ENCODE measurements at regions not wholly inside any gene's neighbourhood (a gene's known extent, or its start where the extent isn't known, plus 50 kb on each side); places are given as distances from the start of the nearest gene placed in this dataset.

DNA sequence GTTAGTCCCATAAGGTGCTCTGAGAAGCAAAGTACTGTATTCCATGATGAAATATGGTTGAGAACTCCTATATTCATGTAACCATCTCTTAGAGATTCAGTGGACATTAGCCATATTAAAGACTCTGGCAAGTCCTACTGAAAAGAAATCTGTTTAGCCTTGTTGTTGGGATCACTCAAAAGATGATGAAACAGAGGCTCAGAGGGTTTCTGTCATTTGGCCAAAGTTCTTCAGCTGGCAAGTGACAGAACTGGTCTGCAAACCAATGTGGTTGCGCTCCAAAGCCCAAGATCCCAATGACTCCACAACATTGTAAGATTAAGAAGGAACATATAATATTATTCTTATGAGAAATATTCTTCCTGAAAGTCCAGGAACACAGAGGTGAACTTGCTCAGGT, 462.9 kb downstream of the ACTL7B start:
- DNase-seq = no peak

DNA sequence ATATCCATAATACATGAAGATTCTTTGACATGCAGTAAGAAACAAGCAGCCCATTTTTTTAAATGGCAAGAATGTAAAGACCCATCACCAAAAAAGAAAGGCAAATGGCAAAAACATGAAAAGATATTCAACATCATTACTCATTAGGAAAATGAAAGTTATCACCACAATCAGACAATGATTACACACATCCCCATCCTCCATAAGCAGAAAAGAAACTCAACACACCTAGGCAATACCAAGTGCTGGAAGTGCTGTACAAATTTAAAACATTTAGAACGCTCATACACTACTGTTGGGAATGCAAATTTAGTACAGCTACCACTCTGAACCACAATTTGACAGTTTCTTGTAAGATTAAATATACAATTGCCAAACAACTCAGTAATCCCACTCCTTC, 466.7 kb downstream of the ACTL7B start:
- no peak for DNase-seq

DNA sequence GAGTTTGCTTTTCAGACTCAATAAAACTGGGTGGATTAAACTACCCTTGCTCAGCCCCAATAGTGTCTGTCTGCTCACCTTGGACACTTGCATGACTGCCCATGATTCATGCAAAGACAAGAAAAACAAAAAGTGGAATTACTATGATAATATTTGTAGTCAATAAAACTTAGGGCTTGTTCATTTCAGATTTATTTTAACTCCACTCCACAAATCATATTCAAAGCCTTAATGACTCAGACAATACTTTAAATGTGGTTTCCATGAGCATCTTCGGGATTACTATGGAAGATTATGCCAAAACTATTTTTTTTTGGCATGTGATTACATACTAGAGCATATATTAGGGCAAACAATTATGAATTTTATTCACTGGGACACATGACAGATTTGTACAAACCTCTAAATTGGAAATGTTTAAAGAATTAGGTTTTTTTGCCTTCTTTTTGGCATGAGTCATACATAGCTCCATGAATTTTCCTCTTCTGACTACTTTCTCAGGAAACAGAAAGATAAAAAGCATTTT, 468.9 kb downstream of the ACTL7B start:
- DNase-seq = no peak

DNA sequence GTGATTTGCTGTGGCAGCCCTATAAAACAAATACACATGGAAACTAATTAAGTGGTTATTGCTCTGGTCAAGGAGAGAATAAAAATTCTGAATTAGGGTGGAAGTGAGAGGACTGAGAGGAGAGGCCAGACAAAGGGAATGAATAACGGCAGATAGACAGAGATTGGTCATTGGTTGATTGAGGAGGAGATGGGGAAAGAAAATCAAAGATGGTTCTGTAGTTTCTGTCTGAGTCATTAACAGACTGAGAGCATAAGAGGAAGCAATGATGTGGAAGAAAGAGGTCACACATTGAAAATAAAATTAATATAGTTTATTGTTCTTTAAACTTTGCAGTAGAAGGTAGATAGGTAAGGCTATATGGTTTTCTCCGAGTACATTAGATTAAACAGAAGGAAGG, 469.8 kb downstream of the ACTL7B start:
- no peak for DNase-seq

DNA sequence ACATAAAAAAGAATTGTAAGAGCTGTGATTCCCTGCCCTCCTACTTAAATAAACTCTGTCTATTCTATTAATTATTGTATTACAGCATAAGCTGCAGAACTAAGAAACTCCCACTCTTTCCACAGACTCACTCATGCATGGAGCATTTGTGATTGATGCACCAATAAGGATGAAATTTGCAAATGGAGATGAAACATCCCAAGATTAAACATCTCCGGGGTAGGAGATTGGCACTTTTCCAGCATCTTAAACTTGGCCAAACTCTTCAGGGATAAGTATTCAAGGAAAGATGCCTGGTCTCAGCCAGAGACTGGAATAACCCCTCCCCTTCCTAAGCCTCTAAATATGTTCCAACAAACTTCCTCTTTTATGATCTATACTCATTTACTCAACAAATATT, 472.0 kb downstream of the ACTL7B start:
- no peak for DNase-seq

DNA sequence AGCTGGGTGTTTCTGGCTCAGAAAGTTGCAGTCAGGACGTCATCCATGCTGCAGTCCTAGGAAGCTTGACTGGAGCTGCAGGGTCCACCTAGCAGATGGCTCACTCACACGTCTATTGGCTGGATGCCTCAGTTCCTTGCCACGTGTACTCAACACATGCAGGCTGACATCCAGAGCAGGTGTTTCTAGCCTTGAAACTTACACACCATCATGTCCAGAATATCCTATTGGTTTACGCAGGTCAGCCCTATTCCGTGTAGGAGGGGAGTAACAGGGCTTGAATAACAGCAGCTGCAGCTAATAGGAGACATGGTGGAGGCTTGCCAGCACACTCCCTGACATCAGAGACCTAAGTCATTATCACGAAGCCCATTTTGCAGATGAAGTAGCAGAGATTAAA, 473.5 kb downstream of the ACTL7B start:
- peak; percentile 98 for DNase-seq

DNA sequence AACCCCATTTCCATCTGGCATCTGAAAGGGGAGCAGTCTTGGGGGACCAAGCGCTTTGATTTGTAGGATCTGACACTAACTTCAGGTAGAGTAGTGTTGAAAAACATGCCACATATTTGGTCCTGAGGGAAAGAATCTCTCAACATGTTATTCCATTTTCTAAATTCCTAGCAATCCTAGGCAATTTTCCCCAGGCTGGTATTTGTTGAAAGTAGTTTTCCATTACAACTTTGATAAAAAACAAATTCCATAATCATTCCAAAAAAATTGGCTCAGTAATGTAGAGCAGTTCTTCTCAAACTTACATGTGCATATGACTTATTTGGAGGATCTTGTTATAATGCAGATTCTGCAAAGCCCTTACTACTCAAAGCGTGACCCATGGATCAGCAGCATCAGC, 477.9 kb downstream of the ACTL7B start:
- DNase-seq = no peak

DNA sequence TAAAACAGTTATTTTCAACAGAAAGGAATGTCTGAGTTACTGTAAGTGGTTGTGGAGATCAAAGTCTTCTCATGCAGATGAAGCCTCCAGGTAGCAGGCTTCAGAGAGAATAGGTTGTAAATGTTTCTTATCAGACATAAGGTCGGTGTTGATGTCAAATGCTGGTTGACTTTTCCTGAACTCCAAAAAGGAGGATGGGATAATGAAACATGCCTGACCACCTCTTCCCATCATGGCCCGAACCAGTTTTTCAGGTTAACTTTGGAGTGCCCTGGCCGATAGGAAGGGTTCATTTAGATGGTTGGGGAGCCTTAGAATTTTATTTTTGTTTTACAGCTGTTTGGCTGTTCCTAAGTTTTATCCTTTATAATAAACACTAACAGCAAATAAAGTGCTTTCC, 478.4 kb downstream of the ACTL7B start:
- DNase-seq = no peak

DNA sequence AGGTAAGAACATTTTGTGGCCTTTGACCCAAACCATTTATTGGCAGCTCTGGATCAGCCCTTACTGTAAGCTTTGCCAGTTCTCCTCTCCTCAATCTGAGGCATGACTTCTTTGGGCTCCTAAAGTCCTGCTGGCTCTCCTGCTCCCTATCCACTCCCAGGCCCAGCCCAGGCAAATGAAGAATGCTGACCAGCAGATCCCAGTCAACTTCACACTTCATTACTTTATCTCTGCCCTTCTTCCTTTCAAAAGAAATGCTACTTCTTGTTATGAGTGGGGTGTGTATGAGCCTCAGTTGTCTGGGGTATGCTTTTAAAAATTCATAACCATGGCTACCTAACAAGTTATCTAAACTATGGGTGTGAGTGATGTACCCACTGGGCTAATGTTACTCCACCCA, 479.6 kb downstream of the ACTL7B start:
- no peak for DNase-seq

DNA sequence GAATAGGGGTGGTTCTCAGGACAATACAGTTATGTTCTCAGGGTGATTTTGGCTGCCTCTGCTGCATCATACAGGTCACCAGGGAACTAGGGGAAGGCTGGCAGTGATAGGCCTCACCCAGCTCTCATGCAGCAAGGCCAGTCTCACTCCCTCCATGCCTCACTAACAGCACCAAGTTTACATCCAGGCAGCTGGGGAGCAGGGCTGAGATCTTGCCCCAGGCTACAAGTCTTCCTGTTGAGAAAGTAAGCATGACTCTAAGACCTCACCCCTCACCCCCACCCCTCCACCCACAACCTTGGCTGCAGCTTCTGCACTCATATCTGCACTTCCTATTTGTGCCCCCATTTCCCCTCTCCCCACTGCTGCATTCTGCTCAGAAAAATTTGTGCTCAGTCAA, 481.2 kb downstream of the ACTL7B start:
- no peak for DNase-seq

DNA sequence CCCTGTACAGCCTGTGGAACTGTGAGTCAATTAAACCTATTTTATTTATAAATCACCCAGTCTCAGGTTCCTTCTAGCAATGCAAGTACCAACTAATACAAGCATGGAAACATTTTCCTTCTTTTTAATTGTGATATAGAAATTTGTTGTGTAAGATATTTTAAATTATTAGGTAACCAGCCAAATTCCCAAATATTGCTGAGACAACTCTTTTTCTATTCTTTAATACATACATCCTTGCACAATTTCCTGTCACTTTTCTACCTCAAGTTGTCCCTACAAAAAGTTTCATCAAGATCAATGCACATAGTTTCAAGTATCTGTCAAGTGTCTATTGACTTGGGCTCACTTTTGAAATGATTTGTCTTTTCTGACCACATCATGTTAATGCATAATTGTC, 488.6 kb downstream of the ACTL7B start:
- no peak for DNase-seq

DNA sequence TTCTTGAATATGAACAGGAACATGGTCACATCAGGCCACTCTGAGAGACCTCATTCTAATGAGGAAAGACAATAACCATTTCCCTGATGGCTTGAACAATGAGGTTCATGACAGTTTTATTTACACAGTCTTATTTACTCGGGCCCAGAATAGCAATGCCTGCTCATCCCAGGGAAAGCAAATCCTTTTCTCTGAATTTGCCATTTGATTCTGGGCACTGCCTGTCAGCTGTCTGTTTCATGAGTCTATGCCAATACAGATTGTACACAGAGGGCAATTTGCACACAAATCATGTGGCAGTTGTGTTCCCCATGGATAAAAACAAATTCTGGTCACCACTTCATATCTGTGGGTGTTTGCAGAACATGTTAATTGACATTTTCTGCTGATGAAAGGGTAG, 492.5 kb downstream of the ACTL7B start:
- DNase-seq = peak; percentile 95

DNA sequence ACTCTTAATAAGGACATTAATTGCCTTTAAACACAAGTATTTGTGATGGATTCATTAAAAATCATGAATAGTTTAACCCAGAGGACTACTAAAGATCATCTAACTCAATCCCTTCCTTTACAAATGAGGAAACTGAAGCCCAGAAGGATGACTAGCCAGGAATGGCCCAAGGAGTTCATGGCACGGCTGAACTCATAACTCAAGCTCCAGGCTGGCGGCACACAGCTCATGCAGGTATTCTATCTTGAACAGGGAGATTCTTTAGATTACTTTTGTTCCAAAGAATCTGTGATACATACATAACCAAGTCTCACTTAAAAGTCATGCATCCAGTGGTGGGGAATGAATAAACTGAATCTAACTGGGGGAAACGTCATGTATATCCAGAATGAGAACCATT, 495.5 kb downstream of the ACTL7B start:
- no peak for DNase-seq

DNA sequence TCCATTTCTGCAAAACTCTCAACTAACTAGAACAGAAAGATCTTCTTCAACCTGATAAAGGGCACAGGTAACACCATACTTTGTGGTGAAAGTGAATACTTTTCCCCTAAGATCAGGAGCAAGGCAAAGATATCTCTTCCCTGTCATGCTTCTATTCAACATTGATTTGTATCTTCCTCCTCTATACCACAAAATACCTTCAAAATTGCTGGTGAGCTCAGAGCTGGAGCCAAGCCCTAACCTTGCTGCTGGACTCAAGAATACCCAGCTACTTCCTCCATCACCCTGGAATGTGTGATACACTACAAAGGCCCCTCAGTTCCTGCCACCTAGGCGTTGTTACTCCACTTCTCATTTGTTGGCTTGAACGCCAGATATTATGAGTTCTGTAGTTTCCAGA, 499.0 kb downstream of the ACTL7B start:
- no peak for DNase-seq

DNA sequence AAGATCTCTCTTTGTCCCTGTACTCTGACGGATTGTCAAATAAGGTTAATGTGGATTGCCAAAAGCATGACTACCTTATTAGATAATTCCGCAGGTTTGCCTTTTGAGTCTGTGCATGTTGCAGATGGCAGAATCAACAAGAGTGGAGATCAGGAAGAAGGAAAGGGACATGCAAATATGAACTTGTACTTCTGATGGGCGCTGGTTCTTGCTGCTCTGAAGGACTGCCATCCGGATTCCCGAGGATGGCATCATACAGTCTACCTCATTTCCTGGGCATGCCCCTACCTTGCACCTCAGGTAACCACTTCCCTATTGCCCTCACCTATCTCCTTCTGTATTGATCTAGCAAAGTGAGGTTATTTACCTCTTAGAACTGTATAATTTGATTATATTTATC, 504.2 kb downstream of the ACTL7B start:
- DNase-seq = no peak

DNA sequence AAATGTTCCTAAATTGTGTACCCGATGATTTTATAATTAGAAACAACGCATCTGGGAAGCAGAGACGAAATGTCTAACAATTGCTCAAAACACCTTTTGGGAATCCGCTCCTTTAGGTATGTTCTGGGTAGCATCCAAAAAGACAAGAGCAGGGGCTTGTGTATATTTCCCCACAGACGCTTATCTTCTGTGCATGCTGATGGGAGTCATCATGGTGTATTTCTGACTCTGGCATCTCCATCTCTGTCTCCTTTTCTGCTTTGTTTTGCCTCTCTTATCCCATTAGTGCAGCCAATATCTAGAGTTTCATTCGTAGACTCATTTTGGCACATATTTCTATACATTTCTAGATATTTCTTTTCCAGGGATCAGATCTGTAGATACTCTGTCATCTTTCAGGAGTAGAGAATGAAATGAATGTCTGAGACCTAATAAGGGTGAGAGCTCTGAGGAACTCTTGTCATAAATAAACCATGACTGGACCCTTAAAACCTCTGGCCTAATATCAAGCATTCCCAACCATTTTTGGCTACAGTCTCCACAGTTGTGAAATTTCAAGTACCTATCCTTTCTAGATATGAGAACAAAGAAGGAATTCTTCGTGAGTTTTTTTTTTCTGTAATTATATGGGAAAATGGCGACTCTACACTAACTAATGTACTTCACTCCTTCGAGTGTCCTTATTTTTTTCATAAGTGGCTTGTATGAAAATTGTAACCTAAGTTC, 508.2 kb downstream of the ACTL7B start:
- no peak for DNase-seq

DNA sequence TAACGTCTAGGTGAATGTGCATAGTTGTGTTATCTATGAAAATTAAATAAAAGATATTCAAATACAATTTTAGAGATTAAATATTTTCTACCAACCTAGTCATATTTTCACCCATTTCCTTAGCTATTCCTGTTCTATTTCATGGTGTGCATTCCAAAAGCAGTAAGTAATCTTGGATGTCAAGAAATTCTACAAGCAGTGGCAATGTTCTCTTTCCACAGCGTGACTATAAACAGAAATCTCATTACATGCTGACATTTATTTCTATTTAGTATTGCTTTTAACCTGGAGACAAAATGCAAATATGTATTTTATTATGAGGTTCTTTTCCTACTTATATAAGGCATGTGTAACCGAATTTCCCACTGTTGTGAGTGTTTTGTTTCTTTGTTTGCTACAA, 510.0 kb downstream of the ACTL7B start:
- no peak for DNase-seq

DNA sequence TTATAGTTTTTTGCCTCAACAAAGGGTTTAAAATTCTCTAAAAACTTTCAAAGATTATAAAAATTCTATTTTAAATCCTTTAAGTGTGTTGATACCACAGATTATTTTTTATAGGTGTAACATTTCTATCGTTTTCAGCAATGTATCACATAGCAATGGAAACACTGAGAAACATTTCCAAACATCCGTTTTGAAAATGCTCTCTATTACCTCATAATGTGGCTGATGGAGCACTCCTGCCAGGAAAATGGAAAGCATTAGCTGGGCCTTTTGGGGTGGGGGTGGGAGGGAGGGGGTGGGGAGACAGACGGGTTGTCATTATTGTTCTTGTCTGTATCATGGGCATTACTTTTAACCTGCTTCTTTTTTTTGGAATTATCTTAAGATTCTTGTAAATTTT, 516.5 kb downstream of the ACTL7B start:
- no peak for DNase-seq

DNA sequence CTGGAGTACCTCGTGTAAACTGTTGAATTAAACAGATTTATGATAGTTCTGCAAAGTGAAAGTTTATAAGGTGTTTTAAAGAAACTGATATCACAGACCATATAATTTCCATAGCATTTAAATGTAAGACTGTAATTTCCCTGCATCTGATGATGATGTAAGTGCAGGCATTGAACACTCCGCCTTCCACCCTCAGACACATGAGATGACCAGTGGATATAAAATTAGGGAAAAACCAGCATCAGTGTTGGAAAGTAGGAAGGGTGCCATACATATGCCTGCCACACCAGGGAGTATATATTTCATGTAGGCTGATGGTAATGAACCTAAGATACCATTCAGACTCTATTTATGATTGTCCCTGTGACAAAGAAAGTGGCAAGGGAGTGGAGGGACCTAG, 519.2 kb downstream of the ACTL7B start:
- no peak for DNase-seq

DNA sequence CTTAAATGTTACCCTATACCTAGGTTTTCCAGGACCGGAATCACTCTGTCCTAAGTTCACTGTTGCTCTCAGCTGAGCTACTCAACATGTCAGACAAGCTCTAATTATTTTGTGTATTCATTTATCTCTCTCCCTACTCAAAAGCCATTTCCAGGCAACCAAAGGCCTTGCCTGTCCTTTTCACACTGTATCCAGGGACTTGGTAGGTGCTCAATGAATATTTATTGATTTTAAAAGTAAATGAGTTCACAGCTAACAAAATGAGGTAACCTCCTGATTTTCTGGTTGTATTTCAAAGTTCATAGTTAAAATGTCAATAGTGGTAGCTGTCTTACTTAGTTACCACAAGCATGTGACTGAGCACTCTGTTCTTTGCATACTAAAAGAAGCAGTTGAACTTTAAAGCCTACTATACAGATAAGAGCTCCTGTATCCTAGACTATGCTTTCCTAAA, 522.2 kb downstream of the ACTL7B start:
- no peak for DNase-seq

DNA sequence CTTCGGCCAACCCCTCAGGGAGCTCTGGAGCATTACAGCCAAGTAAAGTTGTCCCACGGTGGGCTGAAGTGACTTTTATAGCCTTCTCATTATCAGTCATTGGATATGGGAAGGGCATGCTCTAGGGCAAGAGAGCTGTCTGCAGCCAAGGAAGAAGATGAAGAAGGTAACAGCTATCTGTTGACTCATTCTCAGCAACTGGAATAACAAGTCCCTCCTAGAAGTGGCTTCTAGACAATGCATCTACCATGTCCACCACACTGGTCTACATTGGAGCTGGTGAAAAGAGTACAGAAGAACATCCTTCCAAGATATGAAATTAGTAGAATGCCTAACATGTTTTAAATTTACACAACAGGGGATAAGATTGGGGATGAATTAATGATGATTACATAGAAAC, 524.2 kb downstream of the ACTL7B start:
- no peak for DNase-seq

DNA sequence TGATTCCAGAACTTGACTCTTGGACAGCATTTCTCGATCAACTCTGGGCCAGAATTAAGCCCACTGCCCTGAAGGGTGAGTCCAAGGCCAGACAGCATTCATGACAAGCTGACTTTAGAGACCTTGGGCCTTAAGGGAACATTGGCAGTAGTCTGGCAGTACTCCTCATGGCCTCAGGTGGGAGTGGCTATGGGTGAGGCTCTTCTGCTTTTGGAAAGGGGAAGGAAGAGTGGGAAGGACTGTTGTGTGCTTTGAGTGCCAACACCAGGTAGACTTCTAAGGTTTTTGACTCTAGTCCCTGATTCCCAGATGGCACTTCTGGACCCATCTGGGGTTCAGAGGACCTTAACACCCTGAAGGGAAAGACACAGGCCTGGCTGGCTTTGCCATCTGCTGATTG, 530.4 kb downstream of the ACTL7B start:
- no peak for DNase-seq

DNA sequence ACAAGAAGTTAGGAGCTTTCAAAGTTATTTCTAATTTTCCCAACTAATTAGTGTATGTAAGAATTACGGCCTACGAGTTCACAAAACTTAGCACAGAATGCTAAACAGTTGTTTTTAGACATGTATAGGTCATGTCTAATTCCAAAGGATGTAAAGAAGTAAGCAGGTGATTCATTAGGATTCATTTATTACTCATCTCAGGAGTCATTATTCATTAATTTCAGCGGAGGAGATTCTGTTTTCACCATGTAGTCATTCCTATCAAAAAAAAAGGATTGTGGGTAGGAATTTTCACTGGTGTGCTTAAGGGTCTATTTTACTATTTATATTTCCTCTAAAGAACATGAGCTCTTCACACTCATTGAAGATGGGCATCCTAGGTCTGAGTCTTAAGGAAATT, 532.2 kb downstream of the ACTL7B start:
- no peak for DNase-seq

DNA sequence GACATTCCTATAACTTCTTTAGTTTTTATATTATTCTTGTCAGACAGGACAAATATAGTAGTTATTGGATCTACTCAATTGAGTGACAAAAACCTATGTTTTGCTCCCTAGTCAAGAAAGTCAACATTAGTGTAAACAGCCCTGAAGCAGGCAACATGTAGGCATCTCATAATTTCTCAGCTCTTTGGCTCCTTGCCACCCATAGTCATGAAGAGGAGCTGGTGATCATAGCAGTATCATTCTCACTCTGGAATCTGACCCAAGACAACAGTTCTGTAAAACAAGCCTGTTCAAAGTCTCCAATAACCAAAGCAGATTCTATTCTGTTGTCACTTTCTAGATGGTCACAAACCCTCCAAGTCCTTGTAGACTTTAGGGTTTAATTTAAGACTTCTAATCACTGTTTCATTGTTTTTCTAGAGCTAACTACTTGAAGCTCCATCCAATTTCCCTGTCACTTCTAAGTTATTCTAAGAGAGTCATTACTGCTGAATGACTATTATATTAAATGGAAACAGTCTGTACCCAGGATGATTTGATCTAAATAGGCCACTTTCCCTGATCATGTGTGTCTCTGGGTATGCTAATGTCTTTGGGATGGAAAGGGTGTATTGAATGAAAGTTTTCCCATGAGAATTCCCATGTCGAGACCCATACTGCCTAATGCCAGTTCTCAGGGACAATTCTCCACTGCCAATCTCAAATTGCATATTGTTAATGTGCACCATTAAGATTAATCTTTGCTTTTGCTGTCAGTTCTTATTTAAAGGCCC, 533.3 kb downstream of the ACTL7B start:
- DNase-seq = peak; percentile 57

DNA sequence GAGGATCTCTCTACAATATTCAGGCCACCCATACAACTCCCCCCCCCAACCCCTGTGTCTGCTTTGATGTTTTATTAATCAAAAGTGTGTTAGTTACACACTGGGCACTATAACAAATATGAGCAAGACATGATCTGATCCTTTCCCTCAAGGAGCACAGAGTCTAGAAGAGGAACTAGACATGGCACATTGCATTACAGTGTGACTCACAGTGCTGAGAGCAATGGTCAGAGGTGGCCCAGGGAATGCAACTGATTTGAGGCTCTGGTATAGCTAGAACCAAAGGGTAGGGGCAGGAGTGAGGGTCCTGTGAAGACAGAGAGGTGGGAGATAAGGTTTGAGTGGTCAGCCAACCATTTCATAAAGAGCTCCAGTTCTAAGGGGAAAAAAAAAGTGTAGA, 539.2 kb downstream of the ACTL7B start:
- DNase-seq = no peak

All from NCI-H2029 treated with DMSO at 0.1 percent for 48 hours (cell line).